K562 (cell line): ENCODE measurements at regions not wholly inside any gene's neighbourhood (a gene's known extent, or its start where the extent isn't known, plus 50 kb on each side); places are given as distances from the start of the nearest gene placed in this dataset.

Experiments
- BHLHE40 ChIP-seq: IDR thresholded peaks from 2 replicates; pipeline ENCODE4 v1.6.1; 2011; ENCODE audit warnings: low read length, improper control_type of control experiment
- CHD2 ChIP-seq: IDR thresholded peaks from 2 replicates; pipeline ENCODE4 v1.6.1; 2011; ENCODE audit warnings: low read depth, low read length
- CREB1 ChIP-seq, 2 experiments: sonication (generic) in 1 of 2; formaldehyde crosslinking in 1 of 2; IDR thresholded peaks; 2 replicates each; pipeline versions ENCODE4 v1.6.1 to v1.8.0; 2012 to 2022; ENCODE audit warnings: inconsistent platforms in 1 of 2, mild to moderate bottlenecking in 1 of 2, missing genetic modification reagents in 1 of 2, moderate library complexity in 1 of 2
- MAZ ChIP-seq, 2 experiments: fragments of 450-650 bp in 1 of 2; sonication (generic) in 1 of 2; formaldehyde crosslinking; IDR thresholded peaks in 1 of 2; conservative IDR thresholded peaks in 1 of 2; 2 replicates each; pipeline versions ENCODE4 v1.4.0 to v1.5.0; 2020; ENCODE audit warnings: mild to moderate bottlenecking in 1 of 2, missing genetic modification reagents in 1 of 2
- RBM15 ChIP-seq: fragments of 200-400 bp; formaldehyde crosslinking; IDR thresholded peaks from 2 replicates; pipeline ENCODE4 v1.6.1; 2018; ENCODE audit warnings: mild to moderate bottlenecking, low read length, moderate library complexity; ENCODE audit not compliant: insufficient read depth
- SMARCB1 ChIP-seq: IDR thresholded peaks from 2 replicates; pipeline ENCODE4 v1.6.1; 2011; ENCODE audit warnings: improper control_type of control experiment, low read depth; ENCODE audit not compliant: insufficient read length
- TFAP4 ChIP-seq: sonication (generic); formaldehyde crosslinking; IDR thresholded peaks from 2 replicates; pipeline ENCODE4 v1.8.0; 2022; ENCODE audit warnings: missing genetic modification reagents, mild to moderate bottlenecking, moderate library complexity, borderline replicate concordance
- ZNF274 ChIP-seq: IDR thresholded peaks from 2 replicates; pipeline ENCODE4 v1.6.1; 2011; ENCODE audit warnings: low read depth, mild to moderate bottlenecking, low read length, moderate library complexity, borderline replicate concordance
- ZNF407 ChIP-seq: fragments of 450-650 bp; IDR thresholded peaks from 2 replicates; pipeline ENCODE4 v1.6.1; 2016; ENCODE audit warnings: low read depth
- ZNF766 ChIP-seq: fragments of 200-800 bp; sonication (Bioruptor generic); conservative IDR thresholded peaks from 2 replicates; pipeline ENCODE4 v1.6.1; 2016; ENCODE audit warnings: missing genetic modification characterization, missing compliant biosample characterization
- TF ChIP-seq, protein P1 (sequence below): sonication (generic); formaldehyde crosslinking; IDR thresholded peaks from 2 replicates; pipeline ENCODE4 v1.8.1; 2022; ENCODE audit warnings: missing genetic modification reagents

DNA sequence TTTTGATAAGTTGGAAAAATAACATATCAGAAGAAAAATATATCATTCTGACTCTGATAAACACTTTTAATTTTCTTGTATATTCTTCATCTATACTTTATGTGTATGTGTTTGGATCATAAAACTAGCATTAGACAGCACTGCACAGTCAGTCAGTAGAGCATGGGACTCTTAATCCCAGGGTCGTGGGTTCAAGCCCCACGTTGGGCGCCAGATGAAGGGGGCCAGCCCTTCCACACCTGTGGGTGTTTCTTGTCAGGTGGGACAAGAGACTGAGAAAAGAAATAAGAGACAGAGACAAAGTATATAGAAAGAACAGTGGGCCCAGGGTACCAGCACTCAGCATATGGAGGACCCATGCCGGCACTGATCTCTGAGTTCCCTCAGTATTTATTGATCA, 546.0 kb upstream of the NR2F2 start:
- TF ChIP-seq ZNF766 (CRISPR knock-in tag), result no peak
- no peak for TF ChIP-seq MAZ (CRISPR knock-in tag; conservative IDR thresholded peaks at IDR 0.05 in 1 of 2, IDR thresholded peaks at IDR 0.05 in 1 of 2)
- no peak for TF ChIP-seq CREB1 (IDR thresholded peaks at IDR 0.05)
- no peak for TF ChIP-seq CREB1 (CRISPR knock-in tag; IDR thresholded peaks at IDR 0.05)
- no peak for TF ChIP-seq BHLHE40
- TF ChIP-seq RBM15, result no peak
- no peak for TF ChIP-seq TFAP4 (CRISPR knock-in tag)
- TF ChIP-seq CHD2, result no peak
- TF ChIP-seq ZNF407, result no peak
- TF ChIP-seq ZNF274, result no peak
- TF ChIP-seq SMARCB1, result no peak
- TF ChIP-seq, protein P1, sequence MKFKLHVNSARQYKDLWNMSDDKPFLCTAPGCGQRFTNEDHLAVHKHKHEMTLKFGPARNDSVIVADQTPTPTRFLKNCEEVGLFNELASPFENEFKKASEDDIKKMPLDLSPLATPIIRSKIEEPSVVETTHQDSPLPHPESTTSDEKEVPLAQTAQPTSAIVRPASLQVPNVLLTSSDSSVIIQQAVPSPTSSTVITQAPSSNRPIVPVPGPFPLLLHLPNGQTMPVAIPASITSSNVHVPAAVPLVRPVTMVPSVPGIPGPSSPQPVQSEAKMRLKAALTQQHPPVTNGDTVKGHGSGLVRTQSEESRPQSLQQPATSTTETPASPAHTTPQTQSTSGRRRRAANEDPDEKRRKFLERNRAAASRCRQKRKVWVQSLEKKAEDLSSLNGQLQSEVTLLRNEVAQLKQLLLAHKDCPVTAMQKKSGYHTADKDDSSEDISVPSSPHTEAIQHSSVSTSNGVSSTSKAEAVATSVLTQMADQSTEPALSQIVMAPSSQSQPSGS (CRISPR knock-in tag), result no peak
